Keratinocyte (primary cell): ENCODE measurements at regions not wholly inside any gene's neighbourhood (a gene's known extent, or its start where the extent isn't known, plus 50 kb on each side); places are given as distances from the start of the nearest gene placed in this dataset.
"Not testable (repeated sequence)": the region's sequence is repeated elsewhere in the genome, so short reads cannot be mapped to it uniquely, and the experiment has no call there.

Experiments
- DNase-seq: peaks from one replicate; pipeline ENCODE4 v3.0.0-alpha.2; 2011; ENCODE audit warnings: low read depth, missing footprints, low spot score
- FAIRE-seq: peaks from 2 replicates; lab custom pipeline; 2011; peaks lifted over from hg19 to GRCh38; lab: Jason Lieb, UNC
- H2AFZ ChIP-seq: 2 replicates; pipeline ENCODE4 v1.6.0; 2012; ENCODE audit warnings: low read length, control low read depth, inconsistent platforms; ENCODE audit not compliant: control insufficient read depth
- H3K27ac ChIP-seq: 2 replicates; pipeline ENCODE4 v1.5.1; 2011; ENCODE audit warnings: low read length; ENCODE audit not compliant: control insufficient read depth, insufficient read depth
- H3K27me3 ChIP-seq: 3 replicates; pipeline ENCODE4 v1.6.0; 2011; ENCODE audit warnings: low read length; ENCODE audit not compliant: control insufficient read depth, insufficient read depth; ENCODE audit errors: extremely low read depth
- H3K36me3 ChIP-seq, 2 experiments: 2 replicates in 1 of 2; 3 replicates in 1 of 2; pipeline ENCODE4 v1.5.1; 2011; ENCODE audit warnings: low read length in 2 of 2, mild to moderate bottlenecking in 1 of 2; ENCODE audit not compliant: control insufficient read depth in 2 of 2, insufficient read depth in 2 of 2; ENCODE audit errors: extremely low read depth in 1 of 2
- H3K4me1 ChIP-seq: 3 replicates; pipeline ENCODE4 v1.5.1; 2011; ENCODE audit warnings: low read length; ENCODE audit not compliant: control insufficient read depth, insufficient read depth; ENCODE audit errors: extremely low read depth
- H3K4me2 ChIP-seq: 3 replicates; pipeline ENCODE4 v1.6.0; 2011; ENCODE audit warnings: low read depth, low read length; ENCODE audit not compliant: control insufficient read depth, insufficient read depth; ENCODE audit errors: extremely low read depth
- H3K4me3 ChIP-seq, 3 experiments: fragments of 200-600 bp in 1 of 3; sonication (generic) in 1 of 3; 2 replicates in 2 of 3; 3 replicates in 1 of 3; pipeline ENCODE4 v1.5.1; 2011 to 2016; ENCODE audit warnings: low read length in 3 of 3, mild to moderate bottlenecking in 3 of 3, control low read depth in 2 of 3, inconsistent platforms in 1 of 3, low read depth in 1 of 3, mixed read lengths in 1 of 3, mixed run types in 1 of 3, moderate library complexity in 1 of 3; ENCODE audit not compliant: control insufficient read depth in 2 of 3, insufficient read depth in 2 of 3; ENCODE audit errors: extremely low read depth in 1 of 3
- H3K79me2 ChIP-seq: 2 replicates; pipeline ENCODE4 v1.6.0; 2012; ENCODE audit warnings: low read length; ENCODE audit not compliant: control insufficient read depth, insufficient read depth
- H3K9ac ChIP-seq: 3 replicates; pipeline ENCODE4 v1.6.0; 2011; ENCODE audit warnings: low read length; ENCODE audit not compliant: control insufficient read depth, insufficient read depth; ENCODE audit errors: extremely low read depth
- H3K9me1 ChIP-seq: 3 replicates; pipeline ENCODE4 v1.6.0; 2011; ENCODE audit warnings: low read length; ENCODE audit not compliant: control insufficient read depth, insufficient read depth; ENCODE audit errors: extremely low read depth
- H3K9me3 ChIP-seq: 2 replicates; pipeline ENCODE4 v1.5.1; 2012; ENCODE audit warnings: low read depth, low read length; ENCODE audit not compliant: control insufficient read depth
- H4K20me1 ChIP-seq: 3 replicates; pipeline ENCODE4 v1.6.0; 2011; ENCODE audit warnings: low read length; ENCODE audit not compliant: control insufficient read depth, insufficient read depth; ENCODE audit errors: extremely low read depth
- EZH2 ChIP-seq: IDR thresholded peaks from one replicate; pipeline ENCODE4 v1.6.1; 2012; ENCODE audit warnings: inconsistent platforms, mild to moderate bottlenecking, low read length, moderate library complexity
- dilution Hi-C: fragments of 300-500 bp; cut with MboI; formaldehyde crosslinking; loops from one replicate; pipeline ENCODE4 v1.7.0; 2020; ENCODE audit warnings: low sequenced_read_pairs; ENCODE audit not compliant: extremely low pct_ligation_motif_present
- TF ChIP-seq, protein P1 (sequence below), 3 experiments: IDR thresholded peaks in 1 of 3; conservative IDR thresholded peaks in 1 of 3; optimal IDR thresholded peaks in 1 of 3; 2 replicates in 2 of 3; 3 replicates in 1 of 3; pipeline versions ENCODE3 to v1.5.1; 2011; ENCODE audit warnings: low read length in 3 of 3, mild to moderate bottlenecking in 3 of 3, moderate library complexity in 2 of 3, control low read depth in 1 of 3, inconsistent platforms in 1 of 3; ENCODE audit not compliant: insufficient read depth in 2 of 3; ENCODE audit errors: extremely low read depth in 1 of 3

DNA sequence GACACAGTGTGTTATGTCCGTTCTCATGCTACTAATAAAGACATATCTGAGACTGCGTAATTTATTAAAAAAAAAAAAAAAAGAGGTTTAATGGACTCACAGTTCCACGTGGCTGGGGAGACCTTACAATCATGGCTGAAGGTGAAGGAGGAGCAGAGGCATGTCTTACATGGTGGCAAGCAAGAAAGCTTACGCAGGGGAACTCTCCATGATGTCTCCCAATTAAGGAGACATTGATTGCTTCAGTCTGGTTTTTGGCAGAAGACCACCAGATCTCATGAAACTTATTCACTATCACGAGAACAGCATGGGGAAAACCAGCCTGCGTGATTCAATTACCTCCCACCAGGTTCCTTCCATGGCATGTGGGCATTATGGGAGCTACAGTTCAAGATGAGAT lies 221.8 kb downstream of the ASMT start:
- H3K9ac ChIP-seq: no peak overlapping the region
- no peak overlapping the region for H3K27ac ChIP-seq
- H3K4me1 ChIP-seq: no peaks in the 10 kb centered on the region
- H3K9me1 ChIP-seq: no peaks in the 10 kb centered on the region
- H3K4me2 ChIP-seq: no peak overlapping the region
- no peaks in the 10 kb centered on the region for H3K9me3 ChIP-seq
- FAIRE-seq (no peak), DNase-seq (no peak)
- dilution Hi-C loops: no loop called here
- TF ChIP-seq, protein P1, sequence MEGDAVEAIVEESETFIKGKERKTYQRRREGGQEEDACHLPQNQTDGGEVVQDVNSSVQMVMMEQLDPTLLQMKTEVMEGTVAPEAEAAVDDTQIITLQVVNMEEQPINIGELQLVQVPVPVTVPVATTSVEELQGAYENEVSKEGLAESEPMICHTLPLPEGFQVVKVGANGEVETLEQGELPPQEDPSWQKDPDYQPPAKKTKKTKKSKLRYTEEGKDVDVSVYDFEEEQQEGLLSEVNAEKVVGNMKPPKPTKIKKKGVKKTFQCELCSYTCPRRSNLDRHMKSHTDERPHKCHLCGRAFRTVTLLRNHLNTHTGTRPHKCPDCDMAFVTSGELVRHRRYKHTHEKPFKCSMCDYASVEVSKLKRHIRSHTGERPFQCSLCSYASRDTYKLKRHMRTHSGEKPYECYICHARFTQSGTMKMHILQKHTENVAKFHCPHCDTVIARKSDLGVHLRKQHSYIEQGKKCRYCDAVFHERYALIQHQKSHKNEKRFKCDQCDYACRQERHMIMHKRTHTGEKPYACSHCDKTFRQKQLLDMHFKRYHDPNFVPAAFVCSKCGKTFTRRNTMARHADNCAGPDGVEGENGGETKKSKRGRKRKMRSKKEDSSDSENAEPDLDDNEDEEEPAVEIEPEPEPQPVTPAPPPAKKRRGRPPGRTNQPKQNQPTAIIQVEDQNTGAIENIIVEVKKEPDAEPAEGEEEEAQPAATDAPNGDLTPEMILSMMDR (optimal IDR thresholded peaks at IDR 0.05 in 1 of 3, IDR thresholded peaks at IDR 0.05 in 1 of 3, conservative IDR thresholded peaks at IDR 0.05 in 1 of 3; ENCODE audit: extremely low read depth in 1 of 3, insufficient read depth in 2 of 3, low read length in 3 of 3): no peak
- no peak for TF ChIP-seq EZH2
- no peaks in the 10 kb centered on the region for H3K36me3 ChIP-seq
- no peak overlapping the region for H3K4me3 ChIP-seq
- no peaks in the 10 kb centered on the region for H4K20me1 ChIP-seq
- H2AFZ ChIP-seq: no peak overlapping the region
- no peaks in the 10 kb centered on the region for H3K79me2 ChIP-seq
- no peaks in the 10 kb centered on the region for H3K27me3 ChIP-seq

DNA sequence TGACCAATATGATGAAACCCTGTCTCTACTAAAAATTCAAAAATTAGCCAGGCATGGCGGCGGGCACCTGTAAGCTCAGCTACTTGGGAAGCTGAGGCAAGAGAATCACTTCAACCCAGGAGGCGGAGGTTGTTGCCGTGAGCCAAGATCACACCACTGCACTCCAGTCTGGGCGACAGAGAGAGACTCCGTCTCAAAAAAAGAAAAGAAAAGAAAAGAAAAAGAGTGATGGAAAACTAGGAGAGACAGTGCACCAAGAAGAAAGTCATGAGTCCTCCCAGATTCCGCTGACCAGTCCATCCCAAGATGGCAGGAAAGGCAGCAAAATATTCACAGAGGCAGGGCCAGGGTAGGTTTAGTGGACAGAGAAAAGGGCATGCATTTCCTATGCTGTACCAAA lies 226.9 kb downstream of the ASMT start:
- H4K20me1 ChIP-seq: no peaks in the 10 kb centered on the region
- no peaks in the 10 kb centered on the region for H3K79me2 ChIP-seq
- dilution Hi-C loops: no loop called here
- no peak overlapping the region for H3K9ac ChIP-seq
- no peaks in the 10 kb centered on the region for H3K9me3 ChIP-seq
- H2AFZ ChIP-seq: no peak overlapping the region
- H3K27ac ChIP-seq: no peak overlapping the region
- no peaks in the 10 kb centered on the region for H3K4me1 ChIP-seq
- no peaks in the 10 kb centered on the region for H3K36me3 ChIP-seq
- DNase-seq (no peak), FAIRE-seq (no peak)
- no peak overlapping the region for H3K4me2 ChIP-seq
- H3K4me3 ChIP-seq: no peak overlapping the region
- no peaks in the 10 kb centered on the region for H3K9me1 ChIP-seq
- TF ChIP-seq EZH2: no peak
- TF ChIP-seq, protein P1 (optimal IDR thresholded peaks at IDR 0.05 in 1 of 3, IDR thresholded peaks at IDR 0.05 in 1 of 3, conservative IDR thresholded peaks at IDR 0.05 in 1 of 3; ENCODE audit: extremely low read depth in 1 of 3, insufficient read depth in 2 of 3, low read length in 3 of 3): no peak
- no peaks in the 10 kb centered on the region for H3K27me3 ChIP-seq

DNA sequence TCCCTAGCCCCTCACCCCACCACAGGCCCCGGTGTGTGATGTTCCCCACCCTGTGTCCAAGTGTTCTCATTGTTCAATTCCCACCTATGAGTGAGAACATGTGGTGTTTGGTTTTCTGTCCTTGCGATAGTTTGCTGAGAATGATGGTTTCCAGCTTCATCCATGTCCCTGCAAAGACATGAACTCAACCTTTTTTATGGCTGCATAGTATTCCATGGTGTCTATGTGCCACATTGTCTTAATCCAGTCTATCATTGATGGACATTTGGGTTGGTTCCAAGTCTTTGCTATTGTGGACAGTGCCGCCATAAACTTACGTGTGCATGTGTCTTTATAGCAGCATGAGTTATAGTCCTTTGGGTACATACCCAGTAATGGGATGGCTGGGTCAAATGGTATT lies 232.1 kb downstream of the ASMT start:
- dilution Hi-C loops, H3K4me2 ChIP-seq, H3K36me3 ChIP-seq, H3K27me3 ChIP-seq, H3K4me1 ChIP-seq, H3K4me3 ChIP-seq, H3K9me3 ChIP-seq, DNase-seq, H3K9ac ChIP-seq, H4K20me1 ChIP-seq, H3K27ac ChIP-seq, H2AFZ ChIP-seq, H3K79me2 ChIP-seq, FAIRE-seq, H3K9me1 ChIP-seq: not testable (repeated sequence)

DNA sequence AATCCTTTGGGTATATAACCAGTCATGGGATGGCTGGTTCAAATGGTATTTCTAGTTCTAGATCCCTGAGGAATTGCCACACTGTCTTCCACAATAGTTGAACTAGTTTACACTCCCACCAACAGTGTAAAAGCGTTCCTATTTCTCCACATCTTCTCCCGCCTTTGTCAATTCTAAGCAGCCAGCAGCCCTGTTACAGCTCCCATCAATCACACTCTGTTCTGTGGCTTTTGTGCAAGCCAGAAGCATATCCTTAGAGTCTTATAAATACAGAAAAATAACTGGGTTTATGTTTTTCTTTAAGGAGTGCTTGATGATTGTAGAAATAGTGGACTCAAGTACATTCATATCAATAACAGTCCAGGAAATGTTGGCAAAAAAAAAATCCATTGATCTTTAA lies 232.9 kb downstream of the ASMT start:
- H3K4me2 ChIP-seq, H3K4me1 ChIP-seq, H3K9ac ChIP-seq, H2AFZ ChIP-seq, H3K27ac ChIP-seq, dilution Hi-C loops, H3K9me3 ChIP-seq, DNase-seq, H4K20me1 ChIP-seq, H3K36me3 ChIP-seq, H3K4me3 ChIP-seq, FAIRE-seq, H3K9me1 ChIP-seq, H3K79me2 ChIP-seq, H3K27me3 ChIP-seq: not testable (repeated sequence)
